Fibroblast of lung (primary cell): ENCODE measurements at regions not wholly inside any gene's neighbourhood (a gene's known extent, or its start where the extent isn't known, plus 50 kb on each side); places are given as distances from the start of the nearest gene placed in this dataset.

Source experiments
- DNase-seq, 2 donors: peaks; one replicate each; pipeline versions ENCODE4 v3.0.0 to v3.0.0-alpha.2; 2010; ENCODE audit warnings: low read depth in 2 of 2
- H2AFZ ChIP-seq: 2 replicates; pipeline ENCODE4 v1.5.1; 2012; ENCODE audit warnings: low read length, control low read depth, inconsistent platforms
- H3K27ac ChIP-seq: 2 replicates; pipeline ENCODE4 v1.5.1; 2011; ENCODE audit warnings: low read length, control low read depth; ENCODE audit not compliant: insufficient read depth
- H3K27me3 ChIP-seq: 2 replicates; pipeline ENCODE4 v1.5.1; 2011; ENCODE audit warnings: mild to moderate bottlenecking, low read length; ENCODE audit not compliant: control insufficient read depth, insufficient read depth
- H3K36me3 ChIP-seq: 2 replicates; pipeline ENCODE4 v1.5.1; 2011; ENCODE audit warnings: low read length; ENCODE audit not compliant: control insufficient read depth, insufficient read depth
- H3K4me1 ChIP-seq: 2 replicates; pipeline ENCODE4 v1.5.1; 2011; ENCODE audit warnings: low read length; ENCODE audit not compliant: control insufficient read depth, insufficient read depth; ENCODE audit errors: extremely low read depth
- H3K4me2 ChIP-seq: 2 replicates; pipeline ENCODE4 v1.5.1; 2011; ENCODE audit warnings: low read length, control low read depth; ENCODE audit not compliant: insufficient read depth; ENCODE audit errors: extremely low read depth
- H3K4me3 ChIP-seq, 4 experiments: fragments of 200-600 bp in 1 of 4; sonication (generic) in 1 of 4; replicated peaks in 1 of 4; 2 replicates each; pipeline ENCODE4 v1.5.1; 2011 to 2016; ENCODE audit warnings: low read length in 4 of 4, low read depth in 3 of 4, mild to moderate bottlenecking in 3 of 4, control low read depth in 2 of 4, inconsistent platforms in 1 of 4, mixed read lengths in 1 of 4; ENCODE audit not compliant: insufficient read depth in 1 of 4; ENCODE audit errors: control extremely low read depth in 1 of 4
- H3K79me2 ChIP-seq: 2 replicates; pipeline ENCODE4 v1.5.1; 2012; ENCODE audit warnings: mild to moderate bottlenecking, low read length, inconsistent platforms; ENCODE audit not compliant: control insufficient read depth, insufficient read depth
- H3K9ac ChIP-seq: 2 replicates; pipeline ENCODE4 v1.5.1; 2011; ENCODE audit warnings: mild to moderate bottlenecking, low read length, control low read depth; ENCODE audit not compliant: insufficient read depth
- H3K9me3 ChIP-seq: 2 replicates; pipeline ENCODE4 v1.5.1; 2012; ENCODE audit warnings: low read depth, low read length; ENCODE audit not compliant: control insufficient read depth, insufficient read depth
- H4K20me1 ChIP-seq: 2 replicates; pipeline ENCODE4 v1.5.1; 2011; ENCODE audit warnings: low read length; ENCODE audit not compliant: control insufficient read depth, insufficient read depth; ENCODE audit errors: extremely low read depth
- CTCF ChIP-seq, 2 donors: IDR thresholded peaks in 1 of 2; conservative IDR thresholded peaks in 1 of 2; 1 replicate in 1 of 2; 2 replicates in 1 of 2; pipeline ENCODE4 v1.5.1; 2011 to 2012; ENCODE audit warnings: low read length in 2 of 2, control low read depth in 1 of 2, inconsistent platforms in 1 of 2, low read depth in 1 of 2, mild to moderate bottlenecking in 1 of 2
- EZH2 ChIP-seq: IDR thresholded peaks from 2 replicates; pipeline ENCODE4 v1.5.1; 2012; ENCODE audit warnings: low read length, control low read depth, mild to moderate bottlenecking; ENCODE audit errors: missing control alignments

GRCh38 chr19:28444362-28444761, 768.6 kb downstream of the UQCRFS1 start:
- no peaks in the 10 kb centered on the region for H3K79me2 ChIP-seq
- no peaks in the 10 kb centered on the region for H3K36me3 ChIP-seq
- H3K27me3 ChIP-seq, result no peaks in the 10 kb centered on the region
- H3K9me3 ChIP-seq, result no peaks in the 10 kb centered on the region
- H4K20me1 ChIP-seq, result no peaks in the 10 kb centered on the region
- H3K4me3 ChIP-seq, result no peak overlapping the region
- no peak overlapping the region for H3K9ac ChIP-seq
- no peaks in the 10 kb centered on the region for H3K4me1 ChIP-seq
- H2AFZ ChIP-seq, result no peak overlapping the region
- TF ChIP-seq EZH2 (no peak), CTCF (conservative IDR thresholded peaks at IDR 0.05 in 1 of 2, IDR thresholded peaks at IDR 0.05 in 1 of 2; ENCODE audit: low read depth in 1 of 2, low read length in 2 of 2) (no peak)
- H3K4me2 ChIP-seq, result no peak overlapping the region
- no peak overlapping the region for H3K27ac ChIP-seq
- DNase-seq, result no peak

GRCh38 chr19:28443361-28443760, 769.6 kb downstream of the UQCRFS1 start:
- no peaks in the 10 kb centered on the region for H3K9me3 ChIP-seq
- H4K20me1 ChIP-seq, result no peaks in the 10 kb centered on the region
- H2AFZ ChIP-seq, result no peak overlapping the region
- no peak overlapping the region for H3K9ac ChIP-seq
- H3K4me3 ChIP-seq, result no peak overlapping the region
- H3K27me3 ChIP-seq, result no peaks in the 10 kb centered on the region
- no peaks in the 10 kb centered on the region for H3K36me3 ChIP-seq
- no peak overlapping the region for H3K4me2 ChIP-seq
- H3K79me2 ChIP-seq, result no peaks in the 10 kb centered on the region
- DNase-seq, result no peak
- no peak for TF ChIP-seq CTCF (conservative IDR thresholded peaks at IDR 0.05 in 1 of 2, IDR thresholded peaks at IDR 0.05 in 1 of 2; ENCODE audit: low read depth in 1 of 2, low read length in 2 of 2)
- no peak for TF ChIP-seq EZH2
- no peaks in the 10 kb centered on the region for H3K4me1 ChIP-seq
- H3K27ac ChIP-seq, result no peak overlapping the region

- Histone ChIP-seq H3K4me1 (no peaks in the 10 kb centered on the region), H2AFZ (no peak overlapping the region), H3K36me3 (no peaks in the 10 kb centered on the region), H3K4me3 (no peak overlapping the region), H3K27ac (no peak overlapping the region), H3K9me3 (no peaks in the 10 kb centered on the region), H4K20me1 (no peaks in the 10 kb centered on the region), H3K79me2 (no peaks in the 10 kb centered on the region), H3K4me2 (no peak overlapping the region), H3K27me3 (no peaks in the 10 kb centered on the region), H3K9ac (no peak overlapping the region)
- TF ChIP-seq CTCF (conservative IDR thresholded peaks at IDR 0.05 in 1 of 2, IDR thresholded peaks at IDR 0.05 in 1 of 2; ENCODE audit: low read depth in 1 of 2, low read length in 2 of 2), result no peak
- TF ChIP-seq EZH2, result no peak
- no peak for DNase-seq
Measured at GRCh38 chr19:28437390-28438346, 775.3 kb downstream of the UQCRFS1 start.
